Spinal cord (tissue), 9 donors: ENCODE measurements at regions not wholly inside any gene's neighbourhood (a gene's known extent, or its start where the extent isn't known, plus 50 kb on each side); places are given as distances from the start of the nearest gene placed in this dataset.

Experiments
- DNase-seq, 6 donors: peaks; one replicate each; pipeline versions ENCODE4 v3.0.0 to v3.0.0-alpha.2; 2013 to 2015; ENCODE audit warnings: low spot score in 6 of 6, low read depth in 4 of 6
- H3K27ac ChIP-seq: one replicate; pipeline ENCODE4 v1.5.1; 2013; ENCODE audit warnings: low read depth, low read length, control low read depth
- H3K27me3 ChIP-seq: one replicate; pipeline ENCODE4 v1.6.1; 2013; ENCODE audit warnings: low read length; ENCODE audit not compliant: control insufficient read depth, insufficient read depth
- H3K36me3 ChIP-seq: one replicate; pipeline ENCODE4 v1.6.1; 2013; ENCODE audit warnings: low read length; ENCODE audit not compliant: control insufficient read depth, insufficient read depth
- H3K4me1 ChIP-seq: one replicate; pipeline ENCODE4 v1.6.1; 2013; ENCODE audit warnings: low read length; ENCODE audit not compliant: control insufficient read depth, insufficient read depth
- H3K4me3 ChIP-seq: one replicate; pipeline ENCODE4 v1.5.1; 2013; ENCODE audit warnings: low read depth, low read length, control low read depth
- H3K9me3 ChIP-seq: one replicate; pipeline ENCODE4 v1.6.1; 2013; ENCODE audit warnings: low read length; ENCODE audit not compliant: control insufficient read depth, insufficient read depth
- WGBS: methylation state at CpG from one replicate; pipeline ENCODE4 v1.1.5; 2013; ENCODE audit warnings: missing lambda C conversion rate; ENCODE audit not compliant: insufficient coverage; 5-methylcytosine and 5-hydroxymethylcytosine counted together
- donor health status: healthy.

- H3K4me1 ChIP-seq = peaks cover 26% of the 10 kb centered on the region
- H3K36me3 ChIP-seq = no peaks in the 10 kb centered on the region
- H3K4me3 ChIP-seq = no peak overlapping the region
- no peak overlapping the region for H3K27ac ChIP-seq
- H3K27me3 ChIP-seq = peaks cover 2% of the 10 kb centered on the region
- DNase-seq = peak in 2 of 6 donors; percentile 38 to 63
- H3K9me3 ChIP-seq = no peaks in the 10 kb centered on the region
- 57% methylated on average over 11 of the region's 14 CpGs for WGBS
Measured at GRCh38 chr17:79322211-79323123, 247.8 kb downstream of the ENGASE start.

- no peak for DNase-seq
- WGBS = 75% methylated on average over 7 of the region's 7 CpGs
- H3K27me3 ChIP-seq = peaks cover 6% of the 10 kb centered on the region
- H3K36me3 ChIP-seq = no peaks in the 10 kb centered on the region
- peaks cover 44% of the 10 kb centered on the region for H3K4me1 ChIP-seq
- no peaks in the 10 kb centered on the region for H3K9me3 ChIP-seq
- no peak overlapping the region for H3K4me3 ChIP-seq
- no peak overlapping the region for H3K27ac ChIP-seq
Measured at GRCh38 chr17:79320331-79320730, 245.7 kb downstream of the ENGASE start.

- WGBS = 94% methylated on average over 2 of the region's 5 CpGs
- Histone ChIP-seq H3K27ac (no peak overlapping the region), H3K27me3 (peaks cover 10% of the 10 kb centered on the region), H3K4me1 (peaks cover 44% of the 10 kb centered on the region), H3K9me3 (no peaks in the 10 kb centered on the region), H3K4me3 (no peak overlapping the region), H3K36me3 (no peaks in the 10 kb centered on the region)
- no peak for DNase-seq
Measured at GRCh38 chr17:79317916-79318315, 243.3 kb downstream of the ENGASE start.

- 64% methylated on average over 6 of the region's 6 CpGs for WGBS
Measured at GRCh38 chr17:79316805-79317204, 242.2 kb downstream of the ENGASE start.

GRCh38 chr17:79315358-79316105 is 240.9 kb downstream of the ENGASE start:
- peaks cover 50% of the 10 kb centered on the region for H3K4me1 ChIP-seq
- H3K36me3 ChIP-seq = no peaks in the 10 kb centered on the region
- H3K4me3 ChIP-seq = no peak overlapping the region
- H3K27ac ChIP-seq = no peak overlapping the region
- 12% methylated on average over 28 of the region's 30 CpGs for WGBS
- peak in 3 of 6 donors; percentile 36 to 95 (median 44) for DNase-seq
- H3K27me3 ChIP-seq = peaks cover 10% of the 10 kb centered on the region
- H3K9me3 ChIP-seq = no peaks in the 10 kb centered on the region

More at GRCh38 chr17:79316805-79317204, 242.2 kb downstream of the ENGASE start:
- no peaks in the 10 kb centered on the region for H3K36me3 ChIP-seq
- H3K4me3 ChIP-seq = no peak overlapping the region
- DNase-seq = peak in 1 of 6 donors; percentile 18
- no peaks in the 10 kb centered on the region for H3K9me3 ChIP-seq
- peaks cover 46% of the 10 kb centered on the region for H3K4me1 ChIP-seq
- peaks cover 10% of the 10 kb centered on the region for H3K27me3 ChIP-seq
- no peak overlapping the region for H3K27ac ChIP-seq

GRCh38 chr17:79314617-79315357 is 240.2 kb downstream of the ENGASE start:
- 61% methylated on average over 7 of the region's 13 CpGs for WGBS

GRCh38 chr17:79311373-79311772 is 236.7 kb downstream of the ENGASE start:
- WGBS = 100% methylated on average over 3 of the region's 4 CpGs
- Histone ChIP-seq H3K9me3 (no peaks in the 10 kb centered on the region), H3K27me3 (peaks cover 10% of the 10 kb centered on the region), H3K4me1 (peaks cover 51% of the 10 kb centered on the region), H3K4me3 (no peak overlapping the region), H3K27ac (no peak overlapping the region), H3K36me3 (peaks cover 6% of the 10 kb centered on the region)
- no peak for DNase-seq

More at GRCh38 chr17:79314617-79315357, 240.2 kb downstream of the ENGASE start:
- Histone ChIP-seq H3K36me3 (no peaks in the 10 kb centered on the region), H3K4me3 (no peak overlapping the region), H3K27me3 (peaks cover 10% of the 10 kb centered on the region), H3K9me3 (no peaks in the 10 kb centered on the region), H3K27ac (no peak overlapping the region), H3K4me1 (peaks cover 50% of the 10 kb centered on the region)
- peak in 1 of 6 donors; percentile 77 for DNase-seq

- no peak overlapping the region for H3K4me3 ChIP-seq
- H3K27ac ChIP-seq = no peak overlapping the region
- WGBS = 76% methylated on average over 14 of the region's 26 CpGs
- H3K36me3 ChIP-seq = peaks cover 11% of the 10 kb centered on the region
- peaks cover 28% of the 10 kb centered on the region for H3K4me1 ChIP-seq
- H3K27me3 ChIP-seq = no peaks in the 10 kb centered on the region
- peak in 2 of 6 donors; percentile 21 to 39 for DNase-seq
- no peaks in the 10 kb centered on the region for H3K9me3 ChIP-seq
Measured at GRCh38 chr17:79306424-79307318, 232.0 kb downstream of the ENGASE start.
